HS-27A (cell line): ENCODE measurements at regions not wholly inside any gene's neighbourhood (a gene's known extent, or its start where the extent isn't known, plus 50 kb on each side); places are given as distances from the start of the nearest gene placed in this dataset.

Source experiments
- DNase-seq: peaks from one replicate; pipeline ENCODE4 v3.0.0-alpha.2; 2012; ENCODE audit warnings: low read depth, missing footprints

- DNase-seq, result no peak
These were observed 201.7 kb upstream of the ANK2 start for GRCh38 chr4:112847781-112848180.

- no peak for DNase-seq
These were observed 200.5 kb upstream of the ANK2 start for GRCh38 chr4:112848911-112849310.

- DNase-seq, result no peak
These were observed 196.9 kb upstream of the ANK2 start for GRCh38 chr4:112852601-112853000.

GRCh38 chr4:112853662-112854256 is 195.7 kb upstream of the ANK2 start:
- no peak for DNase-seq

- no peak for DNase-seq
These were observed 195.0 kb upstream of the ANK2 start for GRCh38 chr4:112854420-112854819.

- no peak for DNase-seq
These were observed 194.4 kb upstream of the ANK2 start for GRCh38 chr4:112855058-112855457.

- DNase-seq, result peak; percentile 95
These were observed 192.0 kb upstream of the ANK2 start for GRCh38 chr4:112857461-112857860.

GRCh38 chr4:112858751-112859150 is 190.7 kb upstream of the ANK2 start:
- DNase-seq, result no peak

- DNase-seq, result no peak
These were observed 189.8 kb upstream of the ANK2 start for GRCh38 chr4:112859456-112860184.

GRCh38 chr4:112860830-112861690 is 188.4 kb upstream of the ANK2 start:
- DNase-seq, result no peak

- no peak for DNase-seq
These were observed 187.5 kb upstream of the ANK2 start for GRCh38 chr4:112861691-112862674.

GRCh38 chr4:112865443-112865842 is 184.0 kb upstream of the ANK2 start:
- no peak for DNase-seq

GRCh38 chr4:112876316-112876715 is 173.1 kb upstream of the ANK2 start:
- DNase-seq, result no peak

GRCh38 chr4:112881842-112882241 is 167.6 kb upstream of the ANK2 start:
- DNase-seq, result no peak

- DNase-seq, result no peak
These were observed 167.2 kb upstream of the ANK2 start for GRCh38 chr4:112882286-112882685.

GRCh38 chr4:112884406-112884805 is 165.0 kb upstream of the ANK2 start:
- DNase-seq, result no peak

- no peak for DNase-seq
These were observed 163.6 kb upstream of the ANK2 start for GRCh38 chr4:112885897-112886296.

GRCh38 chr4:112888622-112889021 is 160.8 kb upstream of the ANK2 start:
- no peak for DNase-seq

- DNase-seq, result no peak
These were observed 160.3 kb upstream of the ANK2 start for GRCh38 chr4:112889199-112889598.

- DNase-seq, result no peak
These were observed 159.6 kb upstream of the ANK2 start for GRCh38 chr4:112889619-112890527.

GRCh38 chr4:112894480-112894879 is 155.0 kb upstream of the ANK2 start:
- no peak for DNase-seq
